ENCODE measurements at regions not wholly inside any gene's neighbourhood (a gene's known extent, or its start where the extent isn't known, plus 50 kb on each side); places are given as distances from the start of the nearest gene placed in this dataset.
"Not testable (repeated sequence)": the region's sequence is repeated elsewhere in the genome, so short reads cannot be mapped to it uniquely, and the experiment has no call there.

DNA sequence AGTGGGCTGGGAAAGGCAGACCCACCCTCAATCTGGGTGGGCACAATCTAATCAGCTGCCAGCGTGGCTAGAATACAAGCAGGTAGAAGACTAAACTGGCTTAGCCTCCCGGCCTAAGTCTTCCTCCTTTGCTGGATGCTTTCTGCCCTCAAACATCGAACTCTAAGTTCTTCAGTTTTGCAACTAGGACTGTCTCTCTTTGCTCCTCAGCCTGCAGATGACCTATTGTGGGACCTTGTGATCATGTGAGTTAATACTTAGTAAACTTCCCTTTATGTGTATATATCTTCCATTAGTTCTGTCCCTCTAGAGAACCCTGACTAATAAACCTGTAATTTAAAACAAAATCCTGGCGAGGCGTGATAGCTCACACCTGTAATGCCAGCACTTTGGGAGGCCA lies 51.8 kb upstream of the SLC39A8 start:
- H3K27ac ChIP-seq; H3K4me1 ChIP-seq; H3K27me3 ChIP-seq; H3K36me3 ChIP-seq; H3K4me3 ChIP-seq; intact Hi-C loops (cut with DNase I); DNase-seq; H3K9me3 ChIP-seq: not testable (repeated sequence)
- ATAC-seq: peak; percentile 35

- intact Hi-C loops (cut with DNase I): no loop called here
- TF ChIP-seq CTCF (IDR thresholded peaks at IDR 0.05): no peak
- ATAC-seq (peak; percentile 72), DNase-seq (no peak)
- Histone ChIP-seq H3K36me3 (no peaks in the 10 kb centered on the region), H3K4me3 (no peak overlapping the region), H3K27me3 (no peaks in the 10 kb centered on the region), H3K27ac (no peak overlapping the region), H3K4me1 (no peaks in the 10 kb centered on the region), H3K9me3 (no peaks in the 10 kb centered on the region)
Measured at GRCh38 chr4:102399021-102399420, 53.7 kb upstream of the SLC39A8 start.

GRCh38 chr4:102400898-102401297 lies 55.6 kb upstream of the SLC39A8 start:
- Histone ChIP-seq H3K4me3 (no peak overlapping the region), H3K9me3 (no peaks in the 10 kb centered on the region), H3K4me1 (no peaks in the 10 kb centered on the region), H3K27ac (no peak overlapping the region), H3K36me3 (no peaks in the 10 kb centered on the region), H3K27me3 (no peaks in the 10 kb centered on the region)
- no peak for TF ChIP-seq CTCF (IDR thresholded peaks at IDR 0.05)
- intact Hi-C loops (cut with DNase I): no loop called here
- ATAC-seq: no peak
- DNase-seq: no peak

DNA sequence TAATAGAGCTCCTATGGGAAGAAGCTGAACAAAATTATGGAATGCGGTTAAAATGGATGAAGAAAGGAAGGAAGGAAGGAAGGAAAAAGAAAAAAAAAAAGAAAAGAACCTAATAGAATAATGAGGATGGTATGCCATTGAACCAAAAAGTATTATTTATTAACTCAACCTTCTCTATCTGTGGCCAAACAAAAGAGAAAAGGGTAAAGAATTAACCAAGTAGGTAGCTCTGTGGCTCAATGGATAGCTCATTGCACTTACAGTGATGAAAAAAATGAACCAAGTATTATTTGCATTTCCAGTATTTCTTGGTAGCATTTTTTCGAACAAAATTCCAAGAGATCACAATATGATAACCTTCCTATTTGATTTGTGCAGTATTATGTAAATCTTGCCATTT lies 56.9 kb upstream of the SLC39A8 start:
- no peak for TF ChIP-seq CTCF (IDR thresholded peaks at IDR 0.05)
- intact Hi-C loops (cut with DNase I): no loop called here
- Histone ChIP-seq H3K4me3 (no peak overlapping the region), H3K27ac (no peak overlapping the region), H3K9me3 (no peaks in the 10 kb centered on the region), H3K27me3 (no peaks in the 10 kb centered on the region), H3K4me1 (no peaks in the 10 kb centered on the region), H3K36me3 (no peaks in the 10 kb centered on the region)
- DNase-seq (no peak), ATAC-seq (no peak)

DNA sequence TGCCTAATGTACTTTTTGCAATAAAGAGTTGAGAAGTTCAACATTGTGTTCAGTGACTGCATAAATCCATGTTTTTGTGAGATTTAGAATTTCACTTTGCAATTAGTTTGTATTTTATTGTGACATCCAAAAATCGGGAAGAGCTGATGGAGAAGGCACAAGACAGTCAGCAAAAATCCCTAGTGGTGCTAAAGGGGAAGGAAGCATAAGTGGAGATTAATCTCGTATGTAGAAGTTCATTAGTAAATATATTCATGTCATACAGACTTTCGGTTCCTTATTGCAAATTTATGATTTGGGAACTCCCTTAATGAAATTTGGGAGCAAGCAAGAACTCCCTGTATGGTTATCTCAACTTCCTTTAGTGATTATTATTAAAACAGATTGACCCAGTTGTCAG lies 57.8 kb upstream of the SLC39A8 start:
- intact Hi-C loops (cut with DNase I): no loop called here
- ATAC-seq: peak; percentile 65

DNA sequence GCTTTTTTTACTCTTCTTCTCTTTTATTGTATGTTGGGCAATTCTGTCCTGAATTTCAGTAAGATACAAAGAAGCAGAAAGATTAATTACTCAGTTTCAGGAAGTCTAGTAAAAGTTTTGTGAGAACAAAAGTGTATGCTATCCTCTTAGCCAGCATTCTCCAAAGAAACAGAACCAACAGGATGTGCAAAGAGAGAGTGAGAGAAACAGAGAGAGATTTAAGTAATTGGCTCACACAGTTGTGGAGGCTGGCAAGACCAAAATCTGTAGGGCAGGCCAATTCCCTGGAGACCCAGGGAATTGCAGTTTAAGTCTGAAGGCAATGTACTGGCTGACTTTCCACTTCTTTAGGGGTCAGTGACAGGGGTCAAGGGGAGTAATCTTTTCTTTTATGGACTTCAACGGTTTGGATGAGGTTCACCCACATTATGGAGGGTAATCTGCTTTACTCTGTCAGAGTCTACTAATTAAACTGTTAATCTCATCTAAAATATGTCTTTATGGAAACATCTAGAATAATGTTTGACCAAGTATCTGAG lies 59.2 kb upstream of the SLC39A8 start:
- ATAC-seq: no peak
- no peak for DNase-seq
- Histone ChIP-seq H3K27ac (no peak overlapping the region), H3K4me3 (no peak overlapping the region), H3K9me3 (no peaks in the 10 kb centered on the region), H3K4me1 (no peaks in the 10 kb centered on the region), H3K36me3 (no peaks in the 10 kb centered on the region), H3K27me3 (no peaks in the 10 kb centered on the region)
- no peak for TF ChIP-seq CTCF (IDR thresholded peaks at IDR 0.05)
- intact Hi-C loops (cut with DNase I): no loop called here

More for the DNA sequence above, 57.8 kb upstream of the SLC39A8 start:
- no peaks in the 10 kb centered on the region for H3K27me3 ChIP-seq
- no peak for TF ChIP-seq CTCF (IDR thresholded peaks at IDR 0.05)
- H3K4me1 ChIP-seq: no peaks in the 10 kb centered on the region
- no peak for DNase-seq
- H3K27ac ChIP-seq: no peak overlapping the region
- no peaks in the 10 kb centered on the region for H3K9me3 ChIP-seq
- H3K36me3 ChIP-seq: no peaks in the 10 kb centered on the region
- H3K4me3 ChIP-seq: no peak overlapping the region

Measured in upper lobe of right lung (tissue), 1 donor.